Breast epithelium (tissue), 3 donors: ENCODE measurements at regions not wholly inside any gene's neighbourhood (a gene's known extent, or its start where the extent isn't known, plus 50 kb on each side); places are given as distances from the start of the nearest gene placed in this dataset.

Source experiments
- POLR2A ChIP-seq: fragments of 450-650 bp; IDR thresholded peaks from one replicate; pipeline ENCODE4 v1.6.1; 2016; ENCODE audit warnings: antibody characterized with exemption, mild to moderate bottlenecking, moderate library complexity
- POLR2AphosphoS5 ChIP-seq, 3 donors: sonication (generic); formaldehyde crosslinking; IDR thresholded peaks; one replicate each; pipeline ENCODE4 v1.6.1; 2017; ENCODE audit warnings: antibody characterized with exemption in 3 of 3
- TF ChIP-seq, protein P1 (sequence below), 3 donors: fragments of 450-650 bp; IDR thresholded peaks; one replicate each; pipeline ENCODE4 v1.5.1; 2016 to 2017; ENCODE audit warnings: antibody characterized with exemption in 3 of 3, mild to moderate bottlenecking in 3 of 3, moderate library complexity in 3 of 3

DNA sequence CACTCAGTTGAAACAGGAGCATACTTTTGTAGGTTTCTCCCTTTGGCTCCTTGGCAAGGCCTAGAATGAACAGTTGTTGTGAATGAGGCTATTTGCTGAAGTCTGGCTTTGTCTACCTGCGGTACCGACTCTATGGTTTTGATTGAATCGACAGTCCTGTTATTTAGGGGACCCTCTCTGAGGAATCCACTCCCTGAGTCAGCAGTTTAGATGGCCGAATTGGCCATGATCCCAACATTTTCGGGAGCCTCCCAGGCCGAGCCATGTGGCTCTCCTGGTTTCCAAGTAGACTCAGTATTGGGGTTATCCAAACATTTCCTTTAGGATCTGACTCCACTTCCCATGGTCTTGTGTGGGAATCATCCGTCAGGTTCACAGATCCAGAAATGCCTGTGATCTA, 394.8 kb upstream of the MAF start:
- TF ChIP-seq, protein P1, sequence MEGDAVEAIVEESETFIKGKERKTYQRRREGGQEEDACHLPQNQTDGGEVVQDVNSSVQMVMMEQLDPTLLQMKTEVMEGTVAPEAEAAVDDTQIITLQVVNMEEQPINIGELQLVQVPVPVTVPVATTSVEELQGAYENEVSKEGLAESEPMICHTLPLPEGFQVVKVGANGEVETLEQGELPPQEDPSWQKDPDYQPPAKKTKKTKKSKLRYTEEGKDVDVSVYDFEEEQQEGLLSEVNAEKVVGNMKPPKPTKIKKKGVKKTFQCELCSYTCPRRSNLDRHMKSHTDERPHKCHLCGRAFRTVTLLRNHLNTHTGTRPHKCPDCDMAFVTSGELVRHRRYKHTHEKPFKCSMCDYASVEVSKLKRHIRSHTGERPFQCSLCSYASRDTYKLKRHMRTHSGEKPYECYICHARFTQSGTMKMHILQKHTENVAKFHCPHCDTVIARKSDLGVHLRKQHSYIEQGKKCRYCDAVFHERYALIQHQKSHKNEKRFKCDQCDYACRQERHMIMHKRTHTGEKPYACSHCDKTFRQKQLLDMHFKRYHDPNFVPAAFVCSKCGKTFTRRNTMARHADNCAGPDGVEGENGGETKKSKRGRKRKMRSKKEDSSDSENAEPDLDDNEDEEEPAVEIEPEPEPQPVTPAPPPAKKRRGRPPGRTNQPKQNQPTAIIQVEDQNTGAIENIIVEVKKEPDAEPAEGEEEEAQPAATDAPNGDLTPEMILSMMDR (IDR thresholded peaks at IDR 0.05) = no peak
- TF ChIP-seq POLR2A (no peak), POLR2AphosphoS5 (IDR thresholded peaks at IDR 0.05) (no peak)
